GM06990 (cell line): ENCODE measurements at regions not wholly inside any gene's neighbourhood (a gene's known extent, or its start where the extent isn't known, plus 50 kb on each side); places are given as distances from the start of the nearest gene placed in this dataset.

ENCODE experiments used
- DNase-seq: peaks from one replicate; pipeline ENCODE4 v3.0.0-alpha.2; 2011; ENCODE audit not compliant: insufficient read length; ENCODE audit errors: extremely low read depth
- H3K27me3 ChIP-seq: replicated peaks from 2 replicates; pipeline ENCODE4 v1.6.0; 2011; ENCODE audit warnings: low read length; ENCODE audit not compliant: control insufficient read depth, insufficient read depth
- H3K36me3 ChIP-seq: 2 replicates; pipeline ENCODE4 v1.5.1; 2011; ENCODE audit warnings: low read length; ENCODE audit not compliant: control insufficient read depth, insufficient read depth
- H3K4me3 ChIP-seq: replicated peaks from 2 replicates; pipeline ENCODE4 v1.5.1; 2011; ENCODE audit warnings: low read depth, mild to moderate bottlenecking, control low read depth, low read length
- CTCF ChIP-seq: IDR thresholded peaks from 2 replicates; pipeline ENCODE4 v1.5.1; 2011; ENCODE audit warnings: low read length, control low read depth, mild to moderate bottlenecking, inconsistent platforms; ENCODE audit not compliant: insufficient read depth, poor library complexity, severe bottlenecking

- DNase-seq: no peak
- Histone ChIP-seq H3K4me3 (no peak overlapping the region), H3K36me3 (no peaks in the 10 kb centered on the region), H3K27me3 (no peaks in the 10 kb centered on the region)
- no peak for TF ChIP-seq CTCF
Observed at GRCh38 chr12:130049666-130050065, 112.6 kb upstream of the FZD10 start.

- H3K4me3 ChIP-seq: no peak overlapping the region
- no peak for TF ChIP-seq CTCF
- no peak for DNase-seq
- no peaks in the 10 kb centered on the region for H3K27me3 ChIP-seq
- no peaks in the 10 kb centered on the region for H3K36me3 ChIP-seq
Observed at GRCh38 chr12:130051900-130052299, 110.4 kb upstream of the FZD10 start.

- Histone ChIP-seq H3K36me3 (no peaks in the 10 kb centered on the region), H3K27me3 (no peaks in the 10 kb centered on the region), H3K4me3 (no peak overlapping the region)
- no peak for DNase-seq
- no peak for TF ChIP-seq CTCF
Observed at GRCh38 chr12:130053651-130054069, 108.6 kb upstream of the FZD10 start.

- Histone ChIP-seq H3K36me3 (no peaks in the 10 kb centered on the region), H3K27me3 (no peaks in the 10 kb centered on the region), H3K4me3 (no peak overlapping the region)
- no peak for TF ChIP-seq CTCF
- DNase-seq: no peak
Observed at GRCh38 chr12:130054803-130055202, 107.5 kb upstream of the FZD10 start.

GRCh38 chr12:130058926-130059472, 103.3 kb upstream of the FZD10 start:
- no peaks in the 10 kb centered on the region for H3K27me3 ChIP-seq
- no peaks in the 10 kb centered on the region for H3K36me3 ChIP-seq
- TF ChIP-seq CTCF: no peak
- H3K4me3 ChIP-seq: no peak overlapping the region
- DNase-seq: no peak

- no peaks in the 10 kb centered on the region for H3K36me3 ChIP-seq
- H3K4me3 ChIP-seq: no peak overlapping the region
- no peaks in the 10 kb centered on the region for H3K27me3 ChIP-seq
- TF ChIP-seq CTCF: no peak
- DNase-seq: no peak
Observed at GRCh38 chr12:130063866-130064265, 98.4 kb upstream of the FZD10 start.
